ENCODE measurements at regions not wholly inside any gene's neighbourhood (a gene's known extent, or its start where the extent isn't known, plus 50 kb on each side); places are given as distances from the start of the nearest gene placed in this dataset.

GRCh38 chr5:29296548-29296947, 1896.9 kb upstream of the CDH6 start:
- TF ChIP-seq GATA2 (IDR thresholded peaks at IDR 0.05; ENCODE audit: low read depth, low read length) (no peak), GATA3 (IDR thresholded peaks at IDR 0.05; ENCODE audit: low read depth, low read length) (no peak)
